ENCODE measurements at regions not wholly inside any gene's neighbourhood (a gene's known extent, or its start where the extent isn't known, plus 50 kb on each side); places are given as distances from the start of the nearest gene placed in this dataset.

- no peak for TF ChIP-seq CTCF (conservative IDR thresholded peaks at IDR 0.05)
- no peak for TF ChIP-seq ZFX (IDR thresholded peaks at IDR 0.05)
Observed at GRCh38 chr14:86372402-86372801, 842.5 kb downstream of the FLRT2 start.

Data from C4-2B (cell line).